Endothelial cell of umbilical vein (primary cell): ENCODE measurements at regions not wholly inside any gene's neighbourhood (a gene's known extent, or its start where the extent isn't known, plus 50 kb on each side); places are given as distances from the start of the nearest gene placed in this dataset.

Experiments
- BruUV-seq: library from RNA; stranded (reverse); fragments of 400-500 nt; replicated peaks from 2 replicates; lab custom pipeline; 2021; lab: Mats Ljungman, UMichigan
- CTCF ChIA-PET: fragments of 300-600, 350-600 bp; sonication (Branson Sonifier 250); formaldehyde crosslinking; loops from one replicate; lab custom pipeline; 2021; ENCODE audit warnings: antibody characterized with exemption, inconsistent platforms; lab: Charles Lee
- POLR2A ChIA-PET: fragments of 300-600, 350-600 bp; sonication (Branson Sonifier 250); formaldehyde crosslinking; loops from one replicate; lab custom pipeline; 2021; ENCODE audit warnings: antibody characterized with exemption, inconsistent platforms; lab: Charles Lee
- DNase-seq: peaks from one replicate; pipeline ENCODE4 v3.0.0-alpha.2; 2011; ENCODE audit warnings: low read depth, low spot score
- FAIRE-seq: peaks from 2 replicates; lab custom pipeline; 2011; peaks lifted over from hg19 to GRCh38; lab: Jason Lieb, UNC
- H2AFZ ChIP-seq: 2 replicates; pipeline ENCODE4 v1.6.0; 2012; ENCODE audit warnings: low read depth, low read length, control low read depth, inconsistent platforms
- H3K27ac ChIP-seq: 2 replicates; pipeline ENCODE4 v1.5.1; 2011; ENCODE audit warnings: low read depth, mild to moderate bottlenecking, control low read depth, low read length, moderate library complexity; ENCODE audit not compliant: insufficient read depth
- H3K27me3 ChIP-seq, 2 experiments: 2 replicates each; pipeline versions ENCODE4 v1.6.0 to v1.6.1; 2011; ENCODE audit warnings: low read length in 2 of 2, mixed read lengths in 1 of 2; ENCODE audit not compliant: control insufficient read depth in 2 of 2, insufficient read depth in 2 of 2
- H3K36me3 ChIP-seq, 2 experiments: 2 replicates in 1 of 2; 3 replicates in 1 of 2; pipeline ENCODE4 v1.5.1; 2011; ENCODE audit warnings: low read length in 2 of 2, mild to moderate bottlenecking in 1 of 2, moderate library complexity in 1 of 2; ENCODE audit not compliant: control insufficient read depth in 2 of 2, insufficient read depth in 2 of 2; ENCODE audit errors: extremely low read depth in 1 of 2
- H3K4me1 ChIP-seq: 3 replicates; pipeline ENCODE4 v1.5.1; 2011; ENCODE audit warnings: mild to moderate bottlenecking, low read length; ENCODE audit not compliant: control insufficient read depth, insufficient read depth; ENCODE audit errors: extremely low read depth
- H3K4me2 ChIP-seq: 2 replicates; pipeline ENCODE4 v1.6.1; 2011; ENCODE audit warnings: low read length, control low read depth, mixed read lengths; ENCODE audit not compliant: insufficient read depth
- H3K4me3 ChIP-seq, 3 experiments: fragments of 200-600 bp in 1 of 3; sonication (generic), shearing (Covaris generic) in 1 of 3; replicated peaks in 1 of 3; 2 replicates each; pipeline ENCODE4 v1.5.1; 2011 to 2016; ENCODE audit warnings: control low read depth in 3 of 3, low read length in 3 of 3, mild to moderate bottlenecking in 2 of 3, inconsistent platforms in 1 of 3, low read depth in 1 of 3, moderate library complexity in 1 of 3; ENCODE audit not compliant: insufficient read depth in 1 of 3
- H3K79me2 ChIP-seq: 2 replicates; pipeline ENCODE4 v1.6.0; 2012; ENCODE audit warnings: low read length, inconsistent platforms; ENCODE audit not compliant: control insufficient read depth, insufficient read depth
- H3K9ac ChIP-seq: replicated peaks from 2 replicates; pipeline ENCODE3; 2011; ENCODE audit warnings: low read length, control low read depth; ENCODE audit not compliant: insufficient read depth; ENCODE audit errors: extremely low read depth
- H3K9me1 ChIP-seq: replicated peaks from 3 replicates; pipeline ENCODE4 v1.6.0; 2011; ENCODE audit warnings: mild to moderate bottlenecking, low read length; ENCODE audit not compliant: control insufficient read depth, insufficient read depth; ENCODE audit errors: extremely low read depth
- H3K9me3 ChIP-seq: replicated peaks from 2 replicates; pipeline ENCODE4 v1.5.1; 2012; ENCODE audit warnings: low read length, inconsistent platforms; ENCODE audit not compliant: control insufficient read depth, insufficient read depth
- H4K20me1 ChIP-seq: replicated peaks from 2 replicates; pipeline ENCODE3; 2011; ENCODE audit warnings: mild to moderate bottlenecking, low read length; ENCODE audit not compliant: control insufficient read depth, insufficient read depth; ENCODE audit errors: extremely low read depth
- CTCF ChIP-seq, 2 donors: IDR thresholded peaks; 1 replicate in 1 of 2; 2 replicates in 1 of 2; pipeline ENCODE4 v1.5.1; 2011; ENCODE audit warnings: low read length in 2 of 2, mild to moderate bottlenecking in 2 of 2, moderate library complexity in 2 of 2, control low read depth in 1 of 2, inconsistent platforms in 1 of 2, low read depth in 1 of 2; ENCODE audit not compliant: insufficient read depth in 1 of 2; ENCODE audit errors: extremely low read depth in 1 of 2
- EZH2 ChIP-seq: IDR thresholded peaks from 2 replicates; pipeline ENCODE4 v1.6.1; 2012; ENCODE audit warnings: borderline replicate concordance, low read depth, mild to moderate bottlenecking, moderate library complexity, low read length, inconsistent platforms; ENCODE audit not compliant: severe bottlenecking
- FOS ChIP-seq: IDR thresholded peaks from 2 replicates; pipeline ENCODE4 v1.6.1; 2011; ENCODE audit warnings: mild to moderate bottlenecking, low read length, moderate library complexity, borderline replicate concordance; ENCODE audit not compliant: insufficient read depth
- GATA2 ChIP-seq: IDR thresholded peaks from 2 replicates; pipeline ENCODE4 v1.7.0; 2011; ENCODE audit warnings: low read depth, mild to moderate bottlenecking, moderate library complexity, mixed read lengths, low read length; ENCODE audit not compliant: insufficient read length, insufficient read depth
- JUN ChIP-seq: IDR thresholded peaks from 2 replicates; pipeline ENCODE4 v1.6.1; 2011; ENCODE audit warnings: borderline replicate concordance, low read depth; ENCODE audit not compliant: insufficient read length, insufficient read depth
- MYC ChIP-seq: IDR thresholded peaks from one replicate; pipeline ENCODE4 v1.6.1; 2011; ENCODE audit warnings: mild to moderate bottlenecking, low read depth, low read length
- POLR2A ChIP-seq: IDR thresholded peaks from 2 replicates; pipeline ENCODE4 v1.6.1; 2012; ENCODE audit warnings: low read depth, mild to moderate bottlenecking, control low read depth, low read length
- POLR2AphosphoS5 ChIP-seq: IDR thresholded peaks from 2 replicates; pipeline ENCODE4 v1.6.1; 2012; ENCODE audit warnings: low read depth, mild to moderate bottlenecking, control low read depth, low read length, moderate library complexity; ENCODE audit not compliant: insufficient read depth
- dilution Hi-C: fragments of 300-500 bp; cut with MboI; formaldehyde crosslinking; loops from one replicate; pipeline ENCODE4 v1.15.0; 2019; ENCODE audit warnings: low sequenced_read_pairs; ENCODE audit not compliant: extremely low pct_ligation_motif_present
- intact Hi-C: fragments of 100-400 bp; cut with micrococcal nuclease; formaldehyde crosslinking; loops from one replicate; pipeline ENCODE4 v1.10.0; 2022
- TF ChIP-seq, protein P1 (sequence below): IDR thresholded peaks from 2 replicates; pipeline ENCODE4 v1.6.1; 2011; ENCODE audit not compliant: insufficient read depth, insufficient read length

GRCh38 chr15:37586976-37587375, 347.5 kb upstream of the TMCO5A start:
- H3K4me1 ChIP-seq, result no peaks in the 10 kb centered on the region
- H3K79me2 ChIP-seq, result no peaks in the 10 kb centered on the region
- no TSS peak for BruUV-seq
- H4K20me1 ChIP-seq, result no peaks in the 10 kb centered on the region
- no peak for DNase-seq
- H3K4me2 ChIP-seq, result no peak overlapping the region
- dilution Hi-C loops, result no loop called here
- no peak overlapping the region for H3K27ac ChIP-seq
- POLR2A ChIA-PET, result no interaction called here
- no peak overlapping the region for H3K9ac ChIP-seq
- H3K27me3 ChIP-seq, result no peaks in the 10 kb centered on the region
- H3K36me3 ChIP-seq, result no peaks in the 10 kb centered on the region
- H2AFZ ChIP-seq, result no peak overlapping the region
- peaks cover 4% of the 10 kb centered on the region for H3K9me3 ChIP-seq
- no peak for TF ChIP-seq POLR2A
- H3K4me3 ChIP-seq, result no peak overlapping the region
- CTCF ChIA-PET, result no interaction called here
- H3K9me1 ChIP-seq, result no peaks in the 10 kb centered on the region
- intact Hi-C loops, result no loop called here
- FAIRE-seq, result no peak

GRCh38 chr15:37594417-37594816, 340.0 kb upstream of the TMCO5A start:
- ChIA-PET POLR2A (no interaction called here), CTCF (no interaction called here)
- no peaks in the 10 kb centered on the region for H3K79me2 ChIP-seq
- no TSS peak for BruUV-seq
- no peak for FAIRE-seq
- H3K4me3 ChIP-seq, result no peak overlapping the region
- H3K9me3 ChIP-seq, result no peaks in the 10 kb centered on the region
- no peaks in the 10 kb centered on the region for H4K20me1 ChIP-seq
- H3K27me3 ChIP-seq, result no peaks in the 10 kb centered on the region
- dilution Hi-C loops, result no loop called here
- no peak overlapping the region for H3K27ac ChIP-seq
- intact Hi-C loops, result no loop called here
- no peaks in the 10 kb centered on the region for H3K9me1 ChIP-seq
- no peaks in the 10 kb centered on the region for H3K36me3 ChIP-seq
- no peak overlapping the region for H2AFZ ChIP-seq
- no peak overlapping the region for H3K4me2 ChIP-seq
- TF ChIP-seq, protein P1, sequence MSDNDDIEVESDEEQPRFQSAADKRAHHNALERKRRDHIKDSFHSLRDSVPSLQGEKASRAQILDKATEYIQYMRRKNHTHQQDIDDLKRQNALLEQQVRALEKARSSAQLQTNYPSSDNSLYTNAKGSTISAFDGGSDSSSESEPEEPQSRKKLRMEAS, result no peak
- TF ChIP-seq JUN (no peak), GATA2 (no peak), POLR2AphosphoS5 (no peak), MYC (no peak), CTCF (IDR thresholded peaks at IDR 0.05; ENCODE audit: extremely low read depth in 1 of 2, insufficient read depth in 1 of 2, low read depth in 1 of 2, low read length in 2 of 2) (no peak), EZH2 (no peak), FOS (no peak), POLR2A (no peak)
- DNase-seq, result no peak
- no peaks in the 10 kb centered on the region for H3K4me1 ChIP-seq
- no peak overlapping the region for H3K9ac ChIP-seq
